CD4-positive, alpha-beta memory T cell (primary cell): ENCODE measurements at regions not wholly inside any gene's neighbourhood (a gene's known extent, or its start where the extent isn't known, plus 50 kb on each side); places are given as distances from the start of the nearest gene placed in this dataset.
A peak's percentile ranks its signal among the peaks of the same experiment; 100 is the strongest.

Experiments
- CTCF ChIA-PET: fragments of 350-600 bp; sonication (Branson Sonifier 250); formaldehyde crosslinking; loops from one replicate; lab custom pipeline; 2021; ENCODE audit warnings: inconsistent platforms; ENCODE audit not compliant: partially characterized antibody; lab: Charles Lee
- POLR2A ChIA-PET: fragments of 350-600 bp; sonication (Branson Sonifier 250); formaldehyde crosslinking; loops from one replicate; lab custom pipeline; 2021; ENCODE audit not compliant: partially characterized antibody; lab: Charles Lee
- DNase-seq, 5 donors: peaks; one replicate each; pipeline versions ENCODE4 v3.0.0 to v3.0.0-alpha.2; 2020 to 2022; ENCODE audit warnings: mixed read lengths in 1 of 5
- H3K27ac ChIP-seq: one replicate; pipeline ENCODE4 v1.7.0; 2013; ENCODE audit warnings: low read depth, low read length
- H3K27me3 ChIP-seq: 2 replicates; pipeline ENCODE4 v1.7.0; 2013; ENCODE audit warnings: mild to moderate bottlenecking, low read length, moderate library complexity; ENCODE audit not compliant: insufficient read depth
- H3K36me3 ChIP-seq: 2 replicates; pipeline ENCODE4 v1.7.0; 2013; ENCODE audit warnings: mild to moderate bottlenecking, low read length, moderate library complexity; ENCODE audit not compliant: insufficient read depth
- H3K4me1 ChIP-seq: 2 replicates; pipeline ENCODE4 v1.7.0; 2013; ENCODE audit warnings: mild to moderate bottlenecking, low read length, moderate library complexity; ENCODE audit not compliant: insufficient read depth
- H3K4me3 ChIP-seq, 2 donors: one replicate each; pipeline ENCODE4 v1.7.0; 2013; ENCODE audit warnings: low read length in 2 of 2, mild to moderate bottlenecking in 1 of 2
- H3K9me3 ChIP-seq, 2 donors: one replicate each; pipeline ENCODE4 v1.7.0; 2013; ENCODE audit warnings: low read length in 2 of 2, control low read depth in 1 of 2; ENCODE audit not compliant: control insufficient read depth in 1 of 2
- H3K27ac Mint-ChIP-seq, 7 donors: one replicate each; pipeline ENCODE4 v1.8.0; 2020 to 2021; ENCODE audit warnings: mixed read lengths in 7 of 7, mild to moderate bottlenecking in 6 of 7, inconsistent platforms in 3 of 7, moderate library complexity in 3 of 7
- H3K27me3 Mint-ChIP-seq, 2 donors: one replicate each; pipeline ENCODE4 v1.8.0; 2020 to 2021; ENCODE audit warnings: mixed read lengths in 2 of 2
- H3K36me3 Mint-ChIP-seq, 2 donors: one replicate each; pipeline ENCODE4 v1.8.0; 2020 to 2021; ENCODE audit warnings: mixed read lengths in 2 of 2, inconsistent platforms in 1 of 2, mild to moderate bottlenecking in 1 of 2
- H3K4me1 Mint-ChIP-seq, 4 donors: one replicate each; pipeline ENCODE4 v1.8.0; 2020 to 2021; ENCODE audit warnings: mixed read lengths in 4 of 4, mild to moderate bottlenecking in 1 of 4
- H3K4me3 Mint-ChIP-seq, 8 donors: one replicate each; pipeline ENCODE4 v1.8.0; 2020 to 2021; ENCODE audit warnings: mixed read lengths in 8 of 8, mild to moderate bottlenecking in 7 of 8, moderate library complexity in 6 of 8, inconsistent platforms in 3 of 8
- H3K9me3 Mint-ChIP-seq, 8 donors: one replicate each; pipeline ENCODE4 v1.8.0; 2020 to 2021; ENCODE audit warnings: mixed read lengths in 8 of 8, mild to moderate bottlenecking in 5 of 8, inconsistent platforms in 3 of 8, moderate library complexity in 1 of 8
- intact Hi-C: fragments of 100-400 bp; cut with micrococcal nuclease; formaldehyde crosslinking; loops from one replicate; pipeline ENCODE4 v1.15.1; 2023

- peaks cover 0 to 8% (median 0%) of the 10 kb centered on the region in 8 donors for H3K9me3 Mint-ChIP-seq
- intact Hi-C loops: loop anchor here (5.0 kb wide), 1 partner anchor 1608 kb away; no protein-coding TSS in a partner anchor
- POLR2A ChIA-PET: no interaction called here
Measured at GRCh38 chr7:64614812-64615211, 51.1 kb upstream of the ZNF107 start.

GRCh38 chr7:64613653-64614052 lies 50.8 kb upstream of the ZNF680 start:
- POLR2A ChIA-PET: no interaction called here
- Histone ChIP-seq H3K36me3 (no peaks in the 10 kb centered on the region), H3K27me3 (no peaks in the 10 kb centered on the region), H3K27ac (no peak overlapping the region), H3K9me3 (no peaks in the 10 kb centered on the region), H3K4me3 (no peak overlapping the region), H3K4me1 (no peaks in the 10 kb centered on the region)
- H3K27ac Mint-ChIP-seq: no peak overlapping the region
- peaks cover 0 to 5% (median 0%) of the 10 kb centered on the region in 8 donors for H3K9me3 Mint-ChIP-seq
- H3K4me1 Mint-ChIP-seq: peaks cover 0 to 2% (median 0%) of the 10 kb centered on the region in 4 donors
- DNase-seq: no peak
- no peaks in the 10 kb centered on the region for H3K27me3 Mint-ChIP-seq
- CTCF ChIA-PET: interaction anchor here (3.0 kb wide), 1 partner anchor 11 kb away, joined by 12 read pairs; no protein-coding TSS in a partner anchor
- no peaks in the 10 kb centered on the region for H3K36me3 Mint-ChIP-seq
- H3K4me3 Mint-ChIP-seq: no peak overlapping the region
- intact Hi-C loops: no loop called here

More at GRCh38 chr7:64614812-64615211, 51.1 kb upstream of the ZNF107 start:
- peak overlapping the region in 1 of 7 donors; percentile 1 for H3K27ac Mint-ChIP-seq
- CTCF ChIA-PET: interaction anchor here (1.5 to 3.0 kb wide), 2 partner anchors 10 to 432 kb away, joined by 4 to 12 read pairs; no protein-coding TSS in a partner anchor
- Histone ChIP-seq H3K36me3 (no peaks in the 10 kb centered on the region), H3K4me1 (peaks cover 3% of the 10 kb centered on the region), H3K4me3 (no peak overlapping the region), H3K27me3 (no peaks in the 10 kb centered on the region), H3K9me3 (no peaks in the 10 kb centered on the region), H3K27ac (no peak overlapping the region)
- H3K27me3 Mint-ChIP-seq: no peaks in the 10 kb centered on the region
- peaks cover 0 to 4% (median under 1%) of the 10 kb centered on the region in 4 donors for H3K4me1 Mint-ChIP-seq
- no peaks in the 10 kb centered on the region for H3K36me3 Mint-ChIP-seq
- H3K4me3 Mint-ChIP-seq: no peak overlapping the region
- no peak for DNase-seq
